Endothelial cell of umbilical vein (primary cell): ENCODE measurements at regions not wholly inside any gene's neighbourhood (a gene's known extent, or its start where the extent isn't known, plus 50 kb on each side); places are given as distances from the start of the nearest gene placed in this dataset.

Experiments
- BruUV-seq: library from RNA; stranded (reverse); fragments of 400-500 nt; replicated peaks from 2 replicates; lab custom pipeline; 2021; lab: Mats Ljungman, UMichigan
- CTCF ChIA-PET: fragments of 300-600, 350-600 bp; sonication (Branson Sonifier 250); formaldehyde crosslinking; loops from one replicate; lab custom pipeline; 2021; ENCODE audit warnings: antibody characterized with exemption, inconsistent platforms; lab: Charles Lee
- POLR2A ChIA-PET: fragments of 300-600, 350-600 bp; sonication (Branson Sonifier 250); formaldehyde crosslinking; loops from one replicate; lab custom pipeline; 2021; ENCODE audit warnings: antibody characterized with exemption, inconsistent platforms; lab: Charles Lee
- DNase-seq: peaks from one replicate; pipeline ENCODE4 v3.0.0-alpha.2; 2011; ENCODE audit warnings: low read depth, low spot score
- FAIRE-seq: peaks from 2 replicates; lab custom pipeline; 2011; peaks lifted over from hg19 to GRCh38; lab: Jason Lieb, UNC
- H2AFZ ChIP-seq: 2 replicates; pipeline ENCODE4 v1.6.0; 2012; ENCODE audit warnings: low read depth, low read length, control low read depth, inconsistent platforms
- H3K27ac ChIP-seq: 2 replicates; pipeline ENCODE4 v1.5.1; 2011; ENCODE audit warnings: low read depth, mild to moderate bottlenecking, control low read depth, low read length, moderate library complexity; ENCODE audit not compliant: insufficient read depth
- H3K27me3 ChIP-seq, 2 experiments: 2 replicates each; pipeline versions ENCODE4 v1.6.0 to v1.6.1; 2011; ENCODE audit warnings: low read length in 2 of 2, mixed read lengths in 1 of 2; ENCODE audit not compliant: control insufficient read depth in 2 of 2, insufficient read depth in 2 of 2
- H3K36me3 ChIP-seq, 2 experiments: 2 replicates in 1 of 2; 3 replicates in 1 of 2; pipeline ENCODE4 v1.5.1; 2011; ENCODE audit warnings: low read length in 2 of 2, mild to moderate bottlenecking in 1 of 2, moderate library complexity in 1 of 2; ENCODE audit not compliant: control insufficient read depth in 2 of 2, insufficient read depth in 2 of 2; ENCODE audit errors: extremely low read depth in 1 of 2
- H3K4me1 ChIP-seq: 3 replicates; pipeline ENCODE4 v1.5.1; 2011; ENCODE audit warnings: mild to moderate bottlenecking, low read length; ENCODE audit not compliant: control insufficient read depth, insufficient read depth; ENCODE audit errors: extremely low read depth
- H3K4me2 ChIP-seq: 2 replicates; pipeline ENCODE4 v1.6.1; 2011; ENCODE audit warnings: low read length, control low read depth, mixed read lengths; ENCODE audit not compliant: insufficient read depth
- H3K4me3 ChIP-seq, 3 experiments: fragments of 200-600 bp in 1 of 3; sonication (generic), shearing (Covaris generic) in 1 of 3; replicated peaks in 1 of 3; 2 replicates each; pipeline ENCODE4 v1.5.1; 2011 to 2016; ENCODE audit warnings: control low read depth in 3 of 3, low read length in 3 of 3, mild to moderate bottlenecking in 2 of 3, inconsistent platforms in 1 of 3, low read depth in 1 of 3, moderate library complexity in 1 of 3; ENCODE audit not compliant: insufficient read depth in 1 of 3
- H3K79me2 ChIP-seq: 2 replicates; pipeline ENCODE4 v1.6.0; 2012; ENCODE audit warnings: low read length, inconsistent platforms; ENCODE audit not compliant: control insufficient read depth, insufficient read depth
- H3K9ac ChIP-seq: replicated peaks from 2 replicates; pipeline ENCODE3; 2011; ENCODE audit warnings: low read length, control low read depth; ENCODE audit not compliant: insufficient read depth; ENCODE audit errors: extremely low read depth
- H3K9me1 ChIP-seq: replicated peaks from 3 replicates; pipeline ENCODE4 v1.6.0; 2011; ENCODE audit warnings: mild to moderate bottlenecking, low read length; ENCODE audit not compliant: control insufficient read depth, insufficient read depth; ENCODE audit errors: extremely low read depth
- H3K9me3 ChIP-seq: replicated peaks from 2 replicates; pipeline ENCODE4 v1.5.1; 2012; ENCODE audit warnings: low read length, inconsistent platforms; ENCODE audit not compliant: control insufficient read depth, insufficient read depth
- H4K20me1 ChIP-seq: replicated peaks from 2 replicates; pipeline ENCODE3; 2011; ENCODE audit warnings: mild to moderate bottlenecking, low read length; ENCODE audit not compliant: control insufficient read depth, insufficient read depth; ENCODE audit errors: extremely low read depth
- EZH2 ChIP-seq: IDR thresholded peaks from 2 replicates; pipeline ENCODE4 v1.6.1; 2012; ENCODE audit warnings: borderline replicate concordance, low read depth, mild to moderate bottlenecking, moderate library complexity, low read length, inconsistent platforms; ENCODE audit not compliant: severe bottlenecking
- FOS ChIP-seq: IDR thresholded peaks from 2 replicates; pipeline ENCODE4 v1.6.1; 2011; ENCODE audit warnings: mild to moderate bottlenecking, low read length, moderate library complexity, borderline replicate concordance; ENCODE audit not compliant: insufficient read depth
- GATA2 ChIP-seq: IDR thresholded peaks from 2 replicates; pipeline ENCODE4 v1.7.0; 2011; ENCODE audit warnings: low read depth, mild to moderate bottlenecking, moderate library complexity, mixed read lengths, low read length; ENCODE audit not compliant: insufficient read length, insufficient read depth
- JUN ChIP-seq: IDR thresholded peaks from 2 replicates; pipeline ENCODE4 v1.6.1; 2011; ENCODE audit warnings: borderline replicate concordance, low read depth; ENCODE audit not compliant: insufficient read length, insufficient read depth
- MYC ChIP-seq: IDR thresholded peaks from one replicate; pipeline ENCODE4 v1.6.1; 2011; ENCODE audit warnings: mild to moderate bottlenecking, low read depth, low read length
- POLR2A ChIP-seq: IDR thresholded peaks from 2 replicates; pipeline ENCODE4 v1.6.1; 2012; ENCODE audit warnings: low read depth, mild to moderate bottlenecking, control low read depth, low read length
- POLR2AphosphoS5 ChIP-seq: IDR thresholded peaks from 2 replicates; pipeline ENCODE4 v1.6.1; 2012; ENCODE audit warnings: low read depth, mild to moderate bottlenecking, control low read depth, low read length, moderate library complexity; ENCODE audit not compliant: insufficient read depth
- dilution Hi-C: fragments of 300-500 bp; cut with MboI; formaldehyde crosslinking; loops from one replicate; pipeline ENCODE4 v1.15.0; 2019; ENCODE audit warnings: low sequenced_read_pairs; ENCODE audit not compliant: extremely low pct_ligation_motif_present
- intact Hi-C: fragments of 100-400 bp; cut with micrococcal nuclease; formaldehyde crosslinking; loops from one replicate; pipeline ENCODE4 v1.10.0; 2022
- TF ChIP-seq, protein P1 (sequence below): IDR thresholded peaks from 2 replicates; pipeline ENCODE4 v1.6.1; 2011; ENCODE audit not compliant: insufficient read depth, insufficient read length
- TF ChIP-seq, protein P2 (sequence below), 2 donors: IDR thresholded peaks; 1 replicate in 1 of 2; 2 replicates in 1 of 2; pipeline ENCODE4 v1.5.1; 2011; ENCODE audit warnings: low read length in 2 of 2, mild to moderate bottlenecking in 2 of 2, moderate library complexity in 2 of 2, control low read depth in 1 of 2, inconsistent platforms in 1 of 2, low read depth in 1 of 2; ENCODE audit not compliant: insufficient read depth in 1 of 2; ENCODE audit errors: extremely low read depth in 1 of 2

DNA sequence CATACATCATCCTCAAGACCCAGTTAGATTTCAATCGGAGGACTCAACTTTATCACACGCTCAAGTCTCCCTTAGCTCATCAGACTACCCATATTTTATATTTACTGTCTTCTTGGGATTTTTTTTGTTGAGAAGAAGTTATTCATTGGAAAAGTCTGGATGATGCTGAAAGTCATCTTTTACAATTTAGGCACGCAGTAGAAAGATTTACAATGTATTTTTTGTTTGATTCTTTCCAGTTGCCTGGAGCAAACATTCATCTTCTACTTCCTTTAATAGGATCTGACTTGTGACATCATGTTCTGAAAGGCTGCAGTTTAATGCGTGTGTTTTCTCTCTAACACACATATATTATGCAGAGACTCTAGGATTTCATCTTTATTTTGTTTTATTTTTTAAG is 235.7 kb downstream of the DOK5 start:
- no TSS peak for BruUV-seq
- FAIRE-seq = no peak
- H3K4me3 ChIP-seq = no peak overlapping the region

More for the DNA sequence above, 235.7 kb downstream of the DOK5 start:
- dilution Hi-C loops (no loop called here), intact Hi-C loops (no loop called here)
- H3K27me3 ChIP-seq = no peaks in the 10 kb centered on the region
- no peaks in the 10 kb centered on the region for H3K9me1 ChIP-seq
- TF ChIP-seq POLR2AphosphoS5 = no peak
- no peak for TF ChIP-seq FOS
- TF ChIP-seq, protein P1, sequence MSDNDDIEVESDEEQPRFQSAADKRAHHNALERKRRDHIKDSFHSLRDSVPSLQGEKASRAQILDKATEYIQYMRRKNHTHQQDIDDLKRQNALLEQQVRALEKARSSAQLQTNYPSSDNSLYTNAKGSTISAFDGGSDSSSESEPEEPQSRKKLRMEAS = no peak
- TF ChIP-seq MYC = no peak
- TF ChIP-seq POLR2A = no peak
- no peak for TF ChIP-seq GATA2
- TF ChIP-seq, protein P2, sequence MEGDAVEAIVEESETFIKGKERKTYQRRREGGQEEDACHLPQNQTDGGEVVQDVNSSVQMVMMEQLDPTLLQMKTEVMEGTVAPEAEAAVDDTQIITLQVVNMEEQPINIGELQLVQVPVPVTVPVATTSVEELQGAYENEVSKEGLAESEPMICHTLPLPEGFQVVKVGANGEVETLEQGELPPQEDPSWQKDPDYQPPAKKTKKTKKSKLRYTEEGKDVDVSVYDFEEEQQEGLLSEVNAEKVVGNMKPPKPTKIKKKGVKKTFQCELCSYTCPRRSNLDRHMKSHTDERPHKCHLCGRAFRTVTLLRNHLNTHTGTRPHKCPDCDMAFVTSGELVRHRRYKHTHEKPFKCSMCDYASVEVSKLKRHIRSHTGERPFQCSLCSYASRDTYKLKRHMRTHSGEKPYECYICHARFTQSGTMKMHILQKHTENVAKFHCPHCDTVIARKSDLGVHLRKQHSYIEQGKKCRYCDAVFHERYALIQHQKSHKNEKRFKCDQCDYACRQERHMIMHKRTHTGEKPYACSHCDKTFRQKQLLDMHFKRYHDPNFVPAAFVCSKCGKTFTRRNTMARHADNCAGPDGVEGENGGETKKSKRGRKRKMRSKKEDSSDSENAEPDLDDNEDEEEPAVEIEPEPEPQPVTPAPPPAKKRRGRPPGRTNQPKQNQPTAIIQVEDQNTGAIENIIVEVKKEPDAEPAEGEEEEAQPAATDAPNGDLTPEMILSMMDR (IDR thresholded peaks at IDR 0.05; ENCODE audit: extremely low read depth in 1 of 2, insufficient read depth in 1 of 2, low read depth in 1 of 2, low read length in 2 of 2) = no peak
- TF ChIP-seq EZH2 = no peak
- no peak for TF ChIP-seq JUN
- no peak overlapping the region for H3K4me2 ChIP-seq
- no peaks in the 10 kb centered on the region for H3K9me3 ChIP-seq
- no peak for DNase-seq
- no peak overlapping the region for H3K27ac ChIP-seq
- H3K4me1 ChIP-seq = no peaks in the 10 kb centered on the region
- no peaks in the 10 kb centered on the region for H4K20me1 ChIP-seq
- no peaks in the 10 kb centered on the region for H3K79me2 ChIP-seq
- ChIA-PET CTCF (no interaction called here), POLR2A (no interaction called here)
- no peak overlapping the region for H3K9ac ChIP-seq
- H2AFZ ChIP-seq = no peak overlapping the region
- no peaks in the 10 kb centered on the region for H3K36me3 ChIP-seq
